ENCODE measurements at regions not wholly inside any gene's neighbourhood (a gene's known extent, or its start where the extent isn't known, plus 50 kb on each side); places are given as distances from the start of the nearest gene placed in this dataset.

DNA sequence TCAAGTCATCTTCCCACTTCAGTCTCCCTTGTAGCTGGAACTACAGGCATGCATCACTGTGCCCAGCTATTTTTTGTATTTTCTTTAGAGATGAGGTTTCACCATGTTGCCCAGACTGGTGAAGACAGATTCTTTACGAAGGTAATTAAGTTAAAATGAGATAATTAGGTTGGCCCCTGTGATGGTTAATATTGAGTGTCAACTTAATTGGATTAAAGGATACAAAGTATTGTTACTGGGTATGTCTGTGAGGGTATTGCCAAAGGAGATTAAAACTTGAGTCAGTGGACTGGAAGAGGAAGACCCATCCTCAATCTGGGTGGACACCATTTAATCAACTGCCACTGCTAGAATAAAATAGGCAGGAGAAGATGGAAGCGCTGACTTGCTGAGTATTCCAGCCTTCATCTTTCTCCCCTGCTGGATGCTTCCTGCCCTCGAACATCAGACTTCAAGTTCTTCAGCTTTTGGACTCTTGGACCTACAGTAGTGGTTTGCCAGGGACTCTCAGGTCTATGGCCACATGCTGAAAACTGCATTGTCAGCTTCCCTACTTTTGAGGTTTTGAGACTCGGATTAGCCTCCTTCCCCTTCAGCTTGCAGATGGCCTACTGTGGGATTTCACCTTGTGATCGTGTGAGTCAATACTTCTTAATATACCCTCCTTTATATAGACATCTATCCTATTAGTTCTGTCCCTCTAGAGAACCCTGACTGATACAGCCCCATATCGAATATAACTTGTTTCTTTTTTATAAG lies 269.1 kb downstream of the TMX3 start:
- TF ChIP-seq EZH2phosphoT487 (IDR thresholded peaks at IDR 0.05; ENCODE audit: insufficient read depth, low read depth) (no peak), EZH2 (IDR thresholded peaks at IDR 0.05; ENCODE audit: insufficient read depth, poor library complexity, severe bottlenecking) (no peak)

All from GM23248 (cell line).